Breast epithelium (tissue), 4 donors: ENCODE measurements at regions not wholly inside any gene's neighbourhood (a gene's known extent, or its start where the extent isn't known, plus 50 kb on each side); places are given as distances from the start of the nearest gene placed in this dataset.

Experiments
- DNase-seq, 2 donors: peaks; one replicate each; pipeline ENCODE4 v3.0.0-alpha.2; 2019; ENCODE audit warnings: low spot score in 2 of 2
- H3K27ac ChIP-seq, 2 donors: fragments of 200-600 bp; sonication (generic) in 1 of 2; one replicate each; pipeline ENCODE4 v1.5.1; 2016 to 2019; ENCODE audit warnings: mild to moderate bottlenecking in 1 of 2
- H3K27me3 ChIP-seq, 2 donors: fragments of 200-600 bp; sonication (generic) in 1 of 2; one replicate each; pipeline versions ENCODE4 v1.5.1 to v1.6.0; 2017 to 2019; ENCODE audit warnings: control low read depth in 1 of 2, mild to moderate bottlenecking in 1 of 2
- H3K36me3 ChIP-seq: fragments of 200-600 bp; one replicate; pipeline ENCODE4 v1.5.1; 2019
- H3K4me1 ChIP-seq, 2 donors: fragments of 200-600 bp; sonication (generic); one replicate each; pipeline ENCODE4 v1.5.1; 2016 to 2019; ENCODE audit warnings: control low read depth in 1 of 2
- H3K4me3 ChIP-seq, 3 donors: fragments of 200-600 bp; sonication (generic); 1 replicate in 2 of 3; 2 replicates in 1 of 3; pipeline ENCODE4 v1.5.1; 2016 to 2019; ENCODE audit warnings: mild to moderate bottlenecking in 3 of 3, moderate library complexity in 2 of 3
- H3K9me3 ChIP-seq, 2 donors: fragments of 200-600 bp; sonication (generic) in 1 of 2; one replicate each; pipeline ENCODE4 v1.5.1; 2016 to 2019; ENCODE audit warnings: control low read depth in 1 of 2
- POLR2A ChIP-seq: fragments of 450-650 bp; IDR thresholded peaks from one replicate; pipeline ENCODE4 v1.6.1; 2016; ENCODE audit warnings: antibody characterized with exemption, mild to moderate bottlenecking, moderate library complexity
- POLR2AphosphoS5 ChIP-seq, 3 donors: sonication (generic); formaldehyde crosslinking; IDR thresholded peaks; one replicate each; pipeline ENCODE4 v1.6.1; 2017; ENCODE audit warnings: antibody characterized with exemption in 3 of 3
- intact Hi-C: fragments of 100-400 bp; cut with DNase I; formaldehyde crosslinking; loops from one replicate; pipeline ENCODE4 v1.15.1; 2023; ENCODE audit warnings: low total_unique reads
- TF ChIP-seq, protein P1 (sequence below), 3 donors: fragments of 450-650 bp; IDR thresholded peaks; one replicate each; pipeline ENCODE4 v1.5.1; 2016 to 2017; ENCODE audit warnings: antibody characterized with exemption in 3 of 3, mild to moderate bottlenecking in 3 of 3, moderate library complexity in 3 of 3

DNA sequence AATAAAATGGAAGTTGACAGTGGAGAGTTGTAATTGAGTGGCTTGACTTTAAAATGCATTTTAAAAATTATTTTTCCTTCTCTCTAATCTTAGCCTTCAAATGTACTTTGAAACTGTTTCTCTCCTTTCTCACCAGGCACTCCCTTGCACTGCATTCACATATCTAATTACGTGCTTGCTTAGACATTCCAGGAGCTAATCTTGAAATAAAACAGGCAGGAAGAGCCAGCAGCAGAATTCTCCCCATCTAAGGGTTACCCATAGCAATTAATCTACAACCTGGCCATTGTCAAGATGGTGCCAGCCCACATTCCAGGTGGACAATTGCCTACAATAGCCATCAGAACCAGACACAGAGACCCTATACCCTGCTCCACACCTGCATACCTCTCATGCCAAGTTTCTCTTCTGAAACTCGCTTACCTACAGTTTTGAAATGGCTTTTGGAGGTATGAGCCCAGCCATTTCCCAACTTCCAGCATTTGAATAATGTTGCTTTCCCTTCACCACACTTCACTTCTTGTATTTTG, 167.6 kb upstream of the GJE1 start:
- DNase-seq = no peak
- TF ChIP-seq, protein P1, sequence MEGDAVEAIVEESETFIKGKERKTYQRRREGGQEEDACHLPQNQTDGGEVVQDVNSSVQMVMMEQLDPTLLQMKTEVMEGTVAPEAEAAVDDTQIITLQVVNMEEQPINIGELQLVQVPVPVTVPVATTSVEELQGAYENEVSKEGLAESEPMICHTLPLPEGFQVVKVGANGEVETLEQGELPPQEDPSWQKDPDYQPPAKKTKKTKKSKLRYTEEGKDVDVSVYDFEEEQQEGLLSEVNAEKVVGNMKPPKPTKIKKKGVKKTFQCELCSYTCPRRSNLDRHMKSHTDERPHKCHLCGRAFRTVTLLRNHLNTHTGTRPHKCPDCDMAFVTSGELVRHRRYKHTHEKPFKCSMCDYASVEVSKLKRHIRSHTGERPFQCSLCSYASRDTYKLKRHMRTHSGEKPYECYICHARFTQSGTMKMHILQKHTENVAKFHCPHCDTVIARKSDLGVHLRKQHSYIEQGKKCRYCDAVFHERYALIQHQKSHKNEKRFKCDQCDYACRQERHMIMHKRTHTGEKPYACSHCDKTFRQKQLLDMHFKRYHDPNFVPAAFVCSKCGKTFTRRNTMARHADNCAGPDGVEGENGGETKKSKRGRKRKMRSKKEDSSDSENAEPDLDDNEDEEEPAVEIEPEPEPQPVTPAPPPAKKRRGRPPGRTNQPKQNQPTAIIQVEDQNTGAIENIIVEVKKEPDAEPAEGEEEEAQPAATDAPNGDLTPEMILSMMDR (IDR thresholded peaks at IDR 0.05) = no peak
- TF ChIP-seq POLR2A (no peak), POLR2AphosphoS5 (IDR thresholded peaks at IDR 0.05) (no peak)
- Histone ChIP-seq H3K9me3 (no peaks in the 10 kb centered on the region), H3K27ac (no peak overlapping the region), H3K4me3 (no peak overlapping the region), H3K4me1 (no peaks in the 10 kb centered on the region), H3K27me3 (no peaks in the 10 kb centered on the region), H3K36me3 (no peaks in the 10 kb centered on the region)
- intact Hi-C loops = no loop called here

DNA sequence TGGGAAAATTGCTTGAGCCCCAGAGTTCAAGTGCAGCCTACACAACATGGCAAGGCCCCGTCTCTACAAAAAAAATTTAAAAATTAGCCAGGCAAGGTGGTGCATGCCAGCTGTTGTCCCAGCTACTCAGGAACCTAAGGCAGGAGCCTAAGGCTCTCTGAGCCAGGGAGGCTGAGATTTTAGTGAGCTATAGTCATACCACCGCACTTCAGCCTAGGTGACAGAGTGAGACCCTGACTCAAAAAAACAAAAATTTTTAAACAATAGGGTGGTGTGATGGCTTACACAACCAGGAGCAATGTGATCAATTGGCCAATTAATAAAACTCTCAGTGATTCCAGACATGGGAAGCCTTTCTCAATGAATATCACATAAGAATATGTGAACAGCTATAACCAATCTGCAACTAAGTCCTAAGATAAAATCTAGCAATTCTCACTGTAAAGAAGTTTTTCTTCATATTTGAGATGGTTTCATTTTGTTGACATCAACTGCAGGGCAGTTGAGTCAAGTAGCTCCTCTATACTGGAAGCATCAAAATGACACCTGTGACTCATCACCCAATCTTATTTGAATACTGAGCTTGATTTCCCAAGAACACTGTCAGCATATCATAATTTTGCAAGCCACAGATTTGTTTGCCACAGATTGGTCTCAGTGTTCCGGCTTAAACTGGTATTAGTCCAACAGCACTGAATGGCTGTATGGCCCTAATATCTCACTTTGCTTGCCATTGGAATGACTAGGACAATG, 169.0 kb upstream of the GJE1 start:
- H3K4me1 ChIP-seq = no peaks in the 10 kb centered on the region
- H3K36me3 ChIP-seq = no peaks in the 10 kb centered on the region
- H3K27ac ChIP-seq = no peak overlapping the region
- H3K27me3 ChIP-seq = no peaks in the 10 kb centered on the region
- DNase-seq = no peak
- H3K9me3 ChIP-seq = no peaks in the 10 kb centered on the region
- intact Hi-C loops = no loop called here
- H3K4me3 ChIP-seq = no peak overlapping the region
- no peak for TF ChIP-seq POLR2A

DNA sequence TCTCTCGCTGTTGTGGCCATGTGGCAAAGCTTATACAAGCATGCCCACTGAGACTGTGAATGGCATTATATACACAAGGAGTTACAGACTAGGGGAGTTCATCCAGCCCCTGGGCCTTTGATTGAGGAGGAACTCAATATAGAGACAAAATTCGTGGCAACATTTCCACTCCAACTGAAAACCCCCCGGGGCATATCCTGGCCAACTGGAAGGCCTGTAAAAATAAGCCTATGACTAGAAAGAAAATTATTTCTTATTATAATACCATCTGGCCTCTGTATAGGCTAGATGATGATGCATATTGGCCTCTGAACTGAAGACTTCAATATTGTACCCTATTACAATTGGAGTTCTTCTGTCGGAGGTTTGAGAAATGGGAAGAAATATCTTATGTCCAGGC, 175.5 kb upstream of the GJE1 start:
- no peak for DNase-seq
- no peak overlapping the region for H3K4me3 ChIP-seq
- intact Hi-C loops = loop anchor here (5.0 kb wide), 1 partner anchor 600 kb away; no protein-coding TSS in a partner anchor
- H3K27me3 ChIP-seq = no peaks in the 10 kb centered on the region
- H3K4me1 ChIP-seq = no peaks in the 10 kb centered on the region
- TF ChIP-seq POLR2AphosphoS5 (IDR thresholded peaks at IDR 0.05) (no peak), POLR2A (no peak)
- TF ChIP-seq, protein P1 (IDR thresholded peaks at IDR 0.05) = no peak
- H3K36me3 ChIP-seq = no peaks in the 10 kb centered on the region
- peaks cover 6 to 16% of the 10 kb centered on the region in 2 donors for H3K9me3 ChIP-seq
- H3K27ac ChIP-seq = no peak overlapping the region

DNA sequence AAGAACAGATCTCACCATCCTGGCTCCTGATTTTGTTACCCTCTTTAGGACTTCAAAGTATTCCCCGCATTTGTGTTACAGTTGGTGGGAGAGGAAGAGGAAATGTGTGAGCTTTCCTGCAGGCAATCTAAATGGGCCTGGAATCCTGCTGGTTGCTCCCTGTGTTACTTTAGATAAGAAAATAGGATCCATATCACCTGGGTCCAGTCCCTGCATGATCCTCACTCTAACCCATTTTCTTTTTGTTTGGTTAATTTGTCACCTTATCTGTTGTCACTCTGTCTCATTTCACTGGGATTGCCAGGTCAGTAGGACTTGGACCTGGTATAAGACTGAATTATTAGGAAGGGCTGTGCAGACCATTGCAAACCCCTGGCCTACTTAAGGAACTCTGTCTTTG, 175.9 kb upstream of the GJE1 start:
- intact Hi-C loops = loop anchor here (5.0 kb wide), 1 partner anchor 600 kb away; no protein-coding TSS in a partner anchor
- Histone ChIP-seq H3K9me3 (peaks cover 6 to 18% of the 10 kb centered on the region in 2 donors), H3K4me3 (no peak overlapping the region), H3K4me1 (no peaks in the 10 kb centered on the region), H3K27me3 (no peaks in the 10 kb centered on the region), H3K36me3 (no peaks in the 10 kb centered on the region), H3K27ac (no peak overlapping the region)
- TF ChIP-seq POLR2A (no peak), POLR2AphosphoS5 (IDR thresholded peaks at IDR 0.05) (no peak)
- TF ChIP-seq, protein P1 (IDR thresholded peaks at IDR 0.05) = no peak
- no peak for DNase-seq

GRCh38 chr6:141956046-141956761, 176.5 kb upstream of the GJE1 start:
- TF ChIP-seq POLR2A (no peak), POLR2AphosphoS5 (IDR thresholded peaks at IDR 0.05) (no peak)
- TF ChIP-seq, protein P1 (IDR thresholded peaks at IDR 0.05) = no peak
- Histone ChIP-seq H3K36me3 (no peaks in the 10 kb centered on the region), H3K27me3 (no peaks in the 10 kb centered on the region), H3K27ac (no peak overlapping the region), H3K4me1 (no peaks in the 10 kb centered on the region), H3K9me3 (peaks cover 6 to 25% of the 10 kb centered on the region in 2 donors), H3K4me3 (no peak overlapping the region)
- DNase-seq = no peak
- intact Hi-C loops = loop anchor here (5.0 kb wide), 1 partner anchor 599 kb away; no protein-coding TSS in a partner anchor
